ENCODE measurements at regions not wholly inside any gene's neighbourhood (a gene's known extent, or its start where the extent isn't known, plus 50 kb on each side); places are given as distances from the start of the nearest gene placed in this dataset.
A peak's percentile ranks its signal among the peaks of the same experiment; 100 is the strongest.

GRCh38 chrX:4373791-4374190 is 660.3 kb upstream of the PRKX start:
- FAIRE-seq: no peak
- DNase-seq (ENCODE audit: insufficient read length, low spot score): no peak

GRCh38 chrX:4358577-4358976 is 645.1 kb upstream of the PRKX start:
- FAIRE-seq: no peak

GRCh38 chrX:4322916-4323315 is 609.5 kb upstream of the PRKX start:
- FAIRE-seq: no peak
- no peak for DNase-seq (ENCODE audit: insufficient read length, low spot score)

More at GRCh38 chrX:4358577-4358976, 645.1 kb upstream of the PRKX start:
- DNase-seq (ENCODE audit: insufficient read length, low spot score): no peak

DNA sequence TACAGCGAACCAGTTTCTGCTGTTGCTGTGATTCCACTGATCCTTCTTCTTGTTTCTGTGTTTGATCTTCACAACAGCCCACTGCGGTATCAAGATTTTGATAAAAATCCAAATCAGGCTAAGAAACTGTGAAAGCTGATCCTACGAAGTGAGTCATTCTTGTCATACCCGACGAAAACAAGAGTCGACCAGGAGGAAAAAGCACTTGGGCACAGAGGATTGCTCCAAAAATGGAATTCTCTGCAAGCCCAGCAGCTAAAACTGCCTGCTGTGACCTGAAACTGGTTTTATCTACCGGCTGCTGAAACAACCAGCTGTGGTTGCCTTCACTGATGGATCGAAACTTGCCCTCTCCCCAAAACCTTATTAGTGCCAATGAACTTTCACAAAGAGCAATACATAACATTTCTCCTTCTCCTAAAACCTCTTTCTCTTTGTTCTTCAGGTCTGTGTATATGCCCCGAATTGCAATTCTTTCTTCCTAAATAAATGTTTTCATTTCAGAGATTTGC is 607.0 kb upstream of the PRKX start:
- DNase-seq (ENCODE audit: insufficient read length, low spot score): no peak
- FAIRE-seq: no peak

DNA sequence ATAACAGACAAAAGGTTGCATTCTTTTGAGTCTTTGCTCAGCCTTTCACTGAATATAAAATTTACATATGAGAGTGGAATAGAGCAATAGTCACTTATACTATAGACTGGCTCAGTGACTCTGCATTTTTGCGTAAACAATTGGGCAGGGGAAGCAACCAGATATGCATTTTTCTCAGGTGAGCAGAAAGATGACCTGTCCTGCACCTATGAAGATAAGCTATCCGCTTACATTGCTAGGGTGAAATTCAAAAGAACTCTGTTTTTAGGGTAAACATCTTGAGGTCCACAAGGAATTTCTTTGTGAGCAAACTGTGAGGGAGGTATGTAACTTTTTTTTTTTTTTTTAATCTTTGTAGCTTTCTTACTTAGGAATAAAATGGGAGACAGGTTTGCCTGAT is 602.4 kb upstream of the PRKX start:
- no peak for FAIRE-seq
- no peak for DNase-seq (ENCODE audit: insufficient read length, low spot score)

GRCh38 chrX:4314586-4314985 is 601.1 kb upstream of the PRKX start:
- FAIRE-seq (no peak), DNase-seq (ENCODE audit: insufficient read length, low spot score) (no peak)

GRCh38 chrX:4277122-4277521 is 563.7 kb upstream of the PRKX start:
- DNase-seq (ENCODE audit: insufficient read length, low spot score) (no peak), FAIRE-seq (no peak)

- no peak for DNase-seq (ENCODE audit: insufficient read length, low spot score)
- no peak for FAIRE-seq
These were observed 555.2 kb upstream of the PRKX start for GRCh38 chrX:4268676-4269075.

DNA sequence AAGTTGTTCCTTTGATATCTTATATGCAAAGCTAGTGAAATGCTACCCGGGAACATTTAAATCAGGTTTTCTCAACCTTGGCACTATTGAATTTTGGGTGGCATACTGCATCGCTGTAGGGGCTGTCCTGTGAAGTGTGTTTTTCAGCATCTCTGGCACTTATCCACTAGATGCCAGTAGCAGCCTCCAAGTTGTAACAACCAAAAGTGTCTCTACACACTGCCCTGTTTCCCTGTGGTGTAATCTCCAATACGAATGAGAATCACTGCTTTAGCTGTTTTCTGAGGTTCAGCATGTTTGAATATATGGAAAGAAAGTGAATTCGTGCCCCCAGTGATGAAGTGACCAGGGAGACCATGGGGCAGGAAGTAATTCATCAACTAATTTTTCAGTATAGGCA is 551.6 kb upstream of the PRKX start:
- FAIRE-seq (no peak), DNase-seq (ENCODE audit: insufficient read length, low spot score) (no peak)

DNA sequence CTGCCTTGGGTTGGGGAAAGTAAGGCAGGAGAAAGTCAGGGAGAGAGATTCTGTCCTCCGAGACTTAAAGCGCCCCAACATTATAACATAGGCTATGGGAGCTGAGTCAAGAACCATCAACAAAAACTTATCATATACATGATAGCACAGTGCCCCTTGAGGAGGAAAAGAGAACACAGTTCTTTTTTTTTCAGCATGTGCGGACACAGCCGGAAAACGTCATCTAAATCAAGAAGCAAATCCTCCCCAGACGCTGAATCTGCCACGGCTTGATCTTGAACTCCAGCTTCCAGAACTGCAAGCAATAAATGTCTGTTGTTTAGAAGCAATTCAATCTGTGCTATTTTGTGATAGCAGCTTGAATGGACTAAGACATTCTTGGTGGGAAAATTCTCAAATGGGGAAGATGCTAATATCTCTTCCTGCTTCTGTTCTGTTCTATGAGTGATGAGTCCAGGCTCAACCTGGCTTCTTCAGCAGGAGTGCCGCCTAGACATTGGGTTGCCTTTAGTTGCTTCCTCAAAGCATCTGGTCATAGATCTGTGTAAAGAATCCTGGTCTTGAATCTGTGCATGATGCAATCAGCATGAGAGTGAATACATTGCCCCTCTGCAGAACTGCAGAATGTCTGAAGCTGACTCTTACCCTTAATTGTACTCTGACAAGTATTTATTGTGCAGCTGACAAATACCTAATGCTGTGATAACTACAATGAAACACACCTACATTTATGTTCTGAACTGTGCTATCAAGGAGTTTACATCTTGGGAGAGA is 549.8 kb upstream of the PRKX start:
- no peak for FAIRE-seq
- no peak for DNase-seq (ENCODE audit: insufficient read length, low spot score)

DNA sequence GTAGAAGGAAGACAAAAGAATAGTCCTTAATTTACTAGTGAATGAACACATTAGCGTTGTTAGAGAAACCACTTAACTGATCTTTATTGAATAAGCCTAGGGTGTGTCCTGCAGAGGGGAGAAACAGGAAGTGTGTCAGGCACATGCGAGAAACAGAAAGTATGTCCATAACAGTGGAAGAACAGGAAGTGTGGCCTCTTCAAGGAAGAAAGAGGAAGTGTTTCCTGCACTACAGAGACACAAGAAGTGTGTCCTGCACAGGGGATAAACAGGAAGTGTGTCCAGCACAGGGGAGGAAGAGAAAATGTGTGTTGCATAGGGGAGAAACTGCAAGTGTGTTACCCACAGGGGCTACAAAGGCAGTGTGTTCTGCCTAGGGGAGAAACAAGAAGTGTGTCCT is 539.6 kb upstream of the PRKX start:
- FAIRE-seq (no peak), DNase-seq (ENCODE audit: insufficient read length, low spot score) (no peak)

DNA sequence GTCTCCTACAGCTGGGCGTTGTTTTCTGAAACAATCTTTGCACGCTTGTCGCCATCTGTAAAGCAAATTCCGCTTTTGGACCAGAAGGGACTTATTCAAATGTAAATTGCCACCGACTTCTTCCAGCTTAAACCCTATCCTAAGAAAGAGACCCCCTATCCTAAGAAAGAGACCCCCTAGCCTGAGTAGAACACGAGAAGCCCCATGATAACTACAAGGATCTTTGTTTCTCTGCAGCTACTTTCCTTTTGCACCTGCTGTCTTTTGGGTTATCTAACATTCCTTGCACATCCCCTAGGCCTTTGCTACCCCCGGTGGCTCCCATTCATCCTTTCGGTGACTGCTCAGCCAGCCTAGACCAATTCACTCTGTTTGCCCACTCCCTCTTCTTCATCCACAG is 536.0 kb upstream of the PRKX start:
- DNase-seq (ENCODE audit: insufficient read length, low spot score): no peak
- FAIRE-seq: no peak

- FAIRE-seq (no peak), DNase-seq (ENCODE audit: insufficient read length, low spot score) (no peak)
These were observed 530.3 kb upstream of the PRKX start for GRCh38 chrX:4243759-4244158.

GRCh38 chrX:4240541-4241194 is 527.2 kb upstream of the PRKX start:
- DNase-seq (ENCODE audit: insufficient read length, low spot score) (no peak), FAIRE-seq (no peak)

GRCh38 chrX:4239650-4240540 is 526.4 kb upstream of the PRKX start:
- FAIRE-seq (no peak), DNase-seq (ENCODE audit: insufficient read length, low spot score) (no peak)

- FAIRE-seq (no peak), DNase-seq (ENCODE audit: insufficient read length, low spot score) (no peak)
These were observed 525.5 kb upstream of the PRKX start for GRCh38 chrX:4238916-4239315.

DNA sequence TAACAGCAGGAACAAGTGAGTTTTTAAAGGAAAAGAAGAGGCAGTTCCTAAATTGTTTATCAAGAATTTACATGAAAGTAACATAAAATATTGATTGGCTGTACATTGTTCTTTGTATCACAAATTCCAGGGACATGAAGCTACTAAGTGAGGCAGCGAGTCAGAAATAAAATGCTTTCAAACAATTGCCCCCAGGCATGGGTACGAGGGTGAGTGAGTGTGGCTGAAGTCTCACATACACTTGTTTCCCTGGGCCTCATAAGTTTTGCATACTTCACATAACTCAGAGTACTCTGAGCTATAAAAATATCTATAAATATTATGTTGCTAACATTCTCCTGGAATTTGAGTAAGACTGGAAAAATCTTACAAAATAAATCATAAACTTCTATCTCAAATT is 511.6 kb upstream of the PRKX start:
- DNase-seq (ENCODE audit: insufficient read length, low spot score) (peak; percentile 1), FAIRE-seq (no peak)

GRCh38 chrX:4206941-4207340 is 493.5 kb upstream of the PRKX start:
- DNase-seq (ENCODE audit: insufficient read length, low spot score) (no peak), FAIRE-seq (no peak)

GRCh38 chrX:4197971-4198370 is 484.5 kb upstream of the PRKX start:
- DNase-seq (ENCODE audit: insufficient read length, low spot score): no peak
- no peak for FAIRE-seq

DNA sequence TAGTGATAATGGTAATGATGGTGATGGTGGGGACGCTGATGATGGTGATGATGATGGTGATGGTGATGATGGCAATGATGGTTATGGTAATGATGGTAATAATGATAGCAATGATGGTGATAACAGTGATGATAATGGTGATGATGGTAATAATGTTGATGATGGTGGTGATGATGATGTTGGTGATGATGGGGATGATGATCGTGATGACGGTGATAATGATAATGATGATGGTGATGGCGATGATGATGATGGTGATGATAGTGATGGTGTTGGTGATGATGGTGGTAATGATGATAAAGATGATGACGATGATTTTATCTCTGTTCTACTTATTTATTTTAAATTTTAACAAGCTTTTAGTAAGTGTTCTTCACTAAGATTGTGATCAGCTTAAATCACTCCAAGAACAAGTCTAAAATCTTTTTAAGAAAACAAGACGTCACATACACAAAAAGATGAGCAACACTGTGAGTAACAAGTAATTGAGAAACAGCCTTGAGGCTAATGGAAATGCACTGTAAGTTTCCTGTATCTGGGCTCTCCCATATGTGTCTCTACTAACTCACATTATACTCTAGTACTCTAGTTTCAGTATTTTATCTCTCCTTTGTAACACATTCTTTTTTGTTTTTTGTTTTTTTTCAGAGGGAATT is 480.2 kb upstream of the PRKX start:
- FAIRE-seq: peak; percentile 49
- DNase-seq (ENCODE audit: insufficient read length, low spot score): no peak

DNA sequence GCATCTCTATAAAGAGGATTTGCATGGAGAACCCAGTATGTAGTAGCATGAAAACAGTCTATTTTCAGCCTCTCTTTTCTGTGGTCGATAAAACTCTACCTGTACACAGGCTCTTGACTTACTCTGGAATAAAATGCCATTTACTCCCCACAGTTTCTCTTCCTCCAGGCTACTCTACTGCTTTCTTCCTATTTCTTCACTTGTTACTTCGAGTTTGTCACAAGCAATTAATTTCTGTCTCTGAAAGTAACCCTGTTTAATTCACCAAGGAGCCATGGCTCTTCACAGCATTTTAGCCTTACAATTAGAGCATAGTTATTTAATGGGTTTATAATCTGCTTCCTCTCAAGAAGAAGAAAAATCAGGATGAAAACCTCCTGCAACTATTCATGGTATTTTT is 472.9 kb upstream of the PRKX start:
- FAIRE-seq (no peak), DNase-seq (ENCODE audit: insufficient read length, low spot score) (no peak)

Data from HTR-8/SVneo (cell line).